Activated naive CD8-positive, alpha-beta T cell treated with anti-CD3 and anti-CD28 coated beads, Interleukin-2, amount 10 ng/mL, durations not matched to agents 7 days and 5 days (primary cell): ENCODE measurements at regions not wholly inside any gene's neighbourhood (a gene's known extent, or its start where the extent isn't known, plus 50 kb on each side); places are given as distances from the start of the nearest gene placed in this dataset.

Experiments
- ATAC-seq: fragments of 150-1000 bp; cut with Tn5 transposase; one replicate; pipeline ENCODE4 v1.10.0; 2021; ENCODE audit warnings: low read depth, moderate library complexity
- POLR2A ChIA-PET: fragments of 350-600 bp; sonication (Branson Sonifier 250); formaldehyde crosslinking; loops from one replicate; lab custom pipeline; 2021; ENCODE audit warnings: antibody characterized with exemption; lab: Charles Lee
- DNase-seq: peaks from one replicate; pipeline ENCODE4 v3.0.0; 2021
- H3K27ac Mint-ChIP-seq: one replicate; pipeline ENCODE4 v1.8.0; 2022; ENCODE audit warnings: mild to moderate bottlenecking, mixed read lengths
- H3K27me3 Mint-ChIP-seq: one replicate; pipeline ENCODE4 v1.8.0; 2022; ENCODE audit warnings: mild to moderate bottlenecking, moderate library complexity, mixed read lengths
- H3K36me3 Mint-ChIP-seq: one replicate; pipeline ENCODE4 v1.8.0; 2021; ENCODE audit warnings: mild to moderate bottlenecking, mixed read lengths
- H3K4me1 Mint-ChIP-seq: one replicate; pipeline ENCODE4 v1.8.0; 2021; ENCODE audit warnings: mixed read lengths
- H3K4me3 Mint-ChIP-seq: one replicate; pipeline ENCODE4 v1.8.0; 2022; ENCODE audit warnings: mild to moderate bottlenecking, moderate library complexity, mixed read lengths
- H3K9me3 Mint-ChIP-seq: one replicate; pipeline ENCODE4 v1.8.0; 2021; ENCODE audit warnings: mixed read lengths

- H3K27ac Mint-ChIP-seq = no peak overlapping the region
- peaks cover 7% of the 10 kb centered on the region for H3K27me3 Mint-ChIP-seq
- H3K36me3 Mint-ChIP-seq = no peaks in the 10 kb centered on the region
- POLR2A ChIA-PET = no interaction called here
- no peak for ATAC-seq
- H3K4me1 Mint-ChIP-seq = no peaks in the 10 kb centered on the region
- no peaks in the 10 kb centered on the region for H3K9me3 Mint-ChIP-seq
- DNase-seq = no peak
- H3K4me3 Mint-ChIP-seq = no peak overlapping the region
These were observed 201.2 kb downstream of the THBS2 start for GRCh38 chr6:169052462-169052861.

GRCh38 chr6:169051371-169051770, 202.3 kb downstream of the THBS2 start:
- H3K27ac Mint-ChIP-seq = no peak overlapping the region
- H3K36me3 Mint-ChIP-seq = no peaks in the 10 kb centered on the region
- H3K4me3 Mint-ChIP-seq = no peak overlapping the region
- POLR2A ChIA-PET = no interaction called here
- no peaks in the 10 kb centered on the region for H3K9me3 Mint-ChIP-seq
- ATAC-seq (no peak), DNase-seq (no peak)
- H3K4me1 Mint-ChIP-seq = no peaks in the 10 kb centered on the region
- H3K27me3 Mint-ChIP-seq = peaks cover 4% of the 10 kb centered on the region

GRCh38 chr6:169048865-169049205, 204.8 kb downstream of the THBS2 start:
- no peak for DNase-seq
- POLR2A ChIA-PET = no interaction called here
- no peaks in the 10 kb centered on the region for H3K36me3 Mint-ChIP-seq
- no peaks in the 10 kb centered on the region for H3K27me3 Mint-ChIP-seq
- no peak overlapping the region for H3K4me3 Mint-ChIP-seq
- H3K9me3 Mint-ChIP-seq = no peaks in the 10 kb centered on the region
- ATAC-seq = no peak
- H3K27ac Mint-ChIP-seq = no peak overlapping the region
- no peaks in the 10 kb centered on the region for H3K4me1 Mint-ChIP-seq

GRCh38 chr6:169048185-169048864, 205.3 kb downstream of the THBS2 start:
- no peaks in the 10 kb centered on the region for H3K36me3 Mint-ChIP-seq
- H3K9me3 Mint-ChIP-seq = no peaks in the 10 kb centered on the region
- POLR2A ChIA-PET = no interaction called here
- H3K4me1 Mint-ChIP-seq = no peaks in the 10 kb centered on the region
- ATAC-seq (no peak), DNase-seq (no peak)
- H3K4me3 Mint-ChIP-seq = no peak overlapping the region
- no peak overlapping the region for H3K27ac Mint-ChIP-seq
- no peaks in the 10 kb centered on the region for H3K27me3 Mint-ChIP-seq

GRCh38 chr6:169047345-169047744, 206.3 kb downstream of the THBS2 start:
- POLR2A ChIA-PET = no interaction called here
- H3K4me3 Mint-ChIP-seq = no peak overlapping the region
- no peaks in the 10 kb centered on the region for H3K9me3 Mint-ChIP-seq
- H3K27me3 Mint-ChIP-seq = no peaks in the 10 kb centered on the region
- DNase-seq = no peak
- H3K4me1 Mint-ChIP-seq = no peaks in the 10 kb centered on the region
- H3K27ac Mint-ChIP-seq = no peak overlapping the region
- no peak for ATAC-seq
- no peaks in the 10 kb centered on the region for H3K36me3 Mint-ChIP-seq

- POLR2A ChIA-PET = no interaction called here
- no peaks in the 10 kb centered on the region for H3K9me3 Mint-ChIP-seq
- H3K36me3 Mint-ChIP-seq = no peaks in the 10 kb centered on the region
- no peak overlapping the region for H3K27ac Mint-ChIP-seq
- H3K4me1 Mint-ChIP-seq = no peaks in the 10 kb centered on the region
- no peaks in the 10 kb centered on the region for H3K27me3 Mint-ChIP-seq
- DNase-seq (no peak), ATAC-seq (no peak)
- no peak overlapping the region for H3K4me3 Mint-ChIP-seq
These were observed 207.0 kb downstream of the THBS2 start for GRCh38 chr6:169046483-169047192.

GRCh38 chr6:169046021-169046420, 207.6 kb downstream of the THBS2 start:
- DNase-seq = no peak
- no peak overlapping the region for H3K4me3 Mint-ChIP-seq
- H3K27ac Mint-ChIP-seq = no peak overlapping the region
- no peak for ATAC-seq
- H3K36me3 Mint-ChIP-seq = no peaks in the 10 kb centered on the region
- H3K9me3 Mint-ChIP-seq = no peaks in the 10 kb centered on the region
- POLR2A ChIA-PET = no interaction called here
- no peaks in the 10 kb centered on the region for H3K27me3 Mint-ChIP-seq
- no peaks in the 10 kb centered on the region for H3K4me1 Mint-ChIP-seq

GRCh38 chr6:169045486-169045885, 208.2 kb downstream of the THBS2 start:
- no peaks in the 10 kb centered on the region for H3K9me3 Mint-ChIP-seq
- H3K4me1 Mint-ChIP-seq = no peaks in the 10 kb centered on the region
- no peak for ATAC-seq
- no peaks in the 10 kb centered on the region for H3K36me3 Mint-ChIP-seq
- no peak for DNase-seq
- no peak overlapping the region for H3K4me3 Mint-ChIP-seq
- no peak overlapping the region for H3K27ac Mint-ChIP-seq
- no peaks in the 10 kb centered on the region for H3K27me3 Mint-ChIP-seq
- POLR2A ChIA-PET = no interaction called here

GRCh38 chr6:169044381-169045230, 209.0 kb downstream of the THBS2 start:
- DNase-seq = no peak
- ATAC-seq = no peak
- no peaks in the 10 kb centered on the region for H3K27me3 Mint-ChIP-seq
- H3K27ac Mint-ChIP-seq = no peak overlapping the region
- POLR2A ChIA-PET = no interaction called here
- no peaks in the 10 kb centered on the region for H3K4me1 Mint-ChIP-seq
- no peaks in the 10 kb centered on the region for H3K36me3 Mint-ChIP-seq
- H3K9me3 Mint-ChIP-seq = no peaks in the 10 kb centered on the region
- no peak overlapping the region for H3K4me3 Mint-ChIP-seq

GRCh38 chr6:169042061-169042460, 211.6 kb downstream of the THBS2 start:
- H3K9me3 Mint-ChIP-seq = peaks cover 3% of the 10 kb centered on the region
- POLR2A ChIA-PET = no interaction called here
- no peaks in the 10 kb centered on the region for H3K27me3 Mint-ChIP-seq
- H3K36me3 Mint-ChIP-seq = no peaks in the 10 kb centered on the region
- H3K4me3 Mint-ChIP-seq = no peak overlapping the region
- no peaks in the 10 kb centered on the region for H3K4me1 Mint-ChIP-seq
- DNase-seq (no peak), ATAC-seq (no peak)
- H3K27ac Mint-ChIP-seq = no peak overlapping the region

- no peaks in the 10 kb centered on the region for H3K4me1 Mint-ChIP-seq
- DNase-seq (no peak), ATAC-seq (no peak)
- H3K4me3 Mint-ChIP-seq = no peak overlapping the region
- POLR2A ChIA-PET = no interaction called here
- H3K9me3 Mint-ChIP-seq = peaks cover 3% of the 10 kb centered on the region
- H3K36me3 Mint-ChIP-seq = no peaks in the 10 kb centered on the region
- no peaks in the 10 kb centered on the region for H3K27me3 Mint-ChIP-seq
- H3K27ac Mint-ChIP-seq = no peak overlapping the region
These were observed 212.6 kb downstream of the THBS2 start for GRCh38 chr6:169041078-169041477.

- ATAC-seq = no peak
- POLR2A ChIA-PET = no interaction called here
- H3K4me1 Mint-ChIP-seq = no peaks in the 10 kb centered on the region
These were observed 215.0 kb downstream of the THBS2 start for GRCh38 chr6:169038691-169039090.

GRCh38 chr6:169035385-169036240, 218.0 kb downstream of the THBS2 start:
- no peaks in the 10 kb centered on the region for H3K27me3 Mint-ChIP-seq
- no peak overlapping the region for H3K4me3 Mint-ChIP-seq
- H3K9me3 Mint-ChIP-seq = peaks cover 4% of the 10 kb centered on the region
- no peak for ATAC-seq
- POLR2A ChIA-PET = no interaction called here
- no peaks in the 10 kb centered on the region for H3K4me1 Mint-ChIP-seq
- H3K36me3 Mint-ChIP-seq = no peaks in the 10 kb centered on the region
- DNase-seq = no peak
- H3K27ac Mint-ChIP-seq = no peak overlapping the region

More at GRCh38 chr6:169038691-169039090, 215.0 kb downstream of the THBS2 start:
- Mint-ChIP-seq H3K27me3 (no peaks in the 10 kb centered on the region), H3K27ac (no peak overlapping the region), H3K4me3 (no peak overlapping the region), H3K9me3 (peaks cover 3% of the 10 kb centered on the region), H3K36me3 (no peaks in the 10 kb centered on the region)
- no peak for DNase-seq
